ENCODE measurements at regions not wholly inside any gene's neighbourhood (a gene's known extent, or its start where the extent isn't known, plus 50 kb on each side); places are given as distances from the start of the nearest gene placed in this dataset.

GRCh38 chr1:84759756-84760155 lies 69.5 kb upstream of the SSX2IP start:
- DNase-seq = no peak

- DNase-seq = peak; percentile 56 to 82
Measured at GRCh38 chr1:84758968-84759491, 68.8 kb upstream of the SSX2IP start.

- DNase-seq = no peak
Measured at GRCh38 chr1:84758476-84758875, 68.2 kb upstream of the SSX2IP start.

- no peak for DNase-seq
Measured at GRCh38 chr1:84757301-84757700, 67.0 kb upstream of the SSX2IP start.

GRCh38 chr1:84756455-84757082 lies 66.3 kb upstream of the SSX2IP start:
- DNase-seq = no peak

- no peak for DNase-seq
Measured at GRCh38 chr1:84756001-84756400, 65.7 kb upstream of the SSX2IP start.

- DNase-seq = no peak
Measured at GRCh38 chr1:84755216-84755615, 65.0 kb upstream of the SSX2IP start.

GRCh38 chr1:84754386-84754703 lies 64.1 kb upstream of the SSX2IP start:
- DNase-seq = no peak

GRCh38 chr1:84753516-84754385 lies 63.5 kb upstream of the SSX2IP start:
- peak; percentile 76 to 90 for DNase-seq

GRCh38 chr1:84750110-84750730 lies 60.0 kb upstream of the SSX2IP start:
- DNase-seq = no peak

GRCh38 chr1:84749427-84749826 lies 59.2 kb upstream of the SSX2IP start:
- no peak for DNase-seq

GRCh38 chr1:84748364-84748763 lies 58.1 kb upstream of the SSX2IP start:
- no peak for DNase-seq

GRCh38 chr1:84745857-84746256 lies 55.6 kb upstream of the SSX2IP start:
- no peak for DNase-seq

- DNase-seq = no peak
Measured at GRCh38 chr1:84743896-84744295, 53.6 kb upstream of the SSX2IP start.

GRCh38 chr1:84742653-84743052 lies 52.4 kb upstream of the SSX2IP start:
- no peak for DNase-seq

GRCh38 chr1:84740050-84740714 lies 49.9 kb upstream of the SSX2IP start:
- DNase-seq = no peak

Data from hippocampal formation (tissue), 2 donors.